Bronchial epithelial cell (primary cell): ENCODE measurements at regions not wholly inside any gene's neighbourhood (a gene's known extent, or its start where the extent isn't known, plus 50 kb on each side); places are given as distances from the start of the nearest gene placed in this dataset.

Experiments
- DNase-seq: peaks from one replicate; pipeline ENCODE4 v3.0.0-alpha.2; 2010; ENCODE audit warnings: low read depth
- FAIRE-seq: peaks from 2 replicates; lab custom pipeline; 2011; peaks lifted over from hg19 to GRCh38; lab: Jason Lieb, UNC
- H3K27me3 ChIP-seq: 2 replicates; pipeline ENCODE4 v1.5.1; 2011; ENCODE audit warnings: low read length; ENCODE audit not compliant: control insufficient read depth, insufficient read depth
- H3K36me3 ChIP-seq: 2 replicates; pipeline ENCODE4 v1.5.1; 2011; ENCODE audit warnings: low read length; ENCODE audit not compliant: control insufficient read depth, insufficient read depth
- H3K4me3 ChIP-seq: 2 replicates; pipeline ENCODE4 v1.5.1; 2011; ENCODE audit warnings: mild to moderate bottlenecking, low read depth, low read length, control low read depth
- TF ChIP-seq, protein P1 (sequence below): IDR thresholded peaks from 2 replicates; pipeline ENCODE4 v1.5.1; 2011; ENCODE audit warnings: mild to moderate bottlenecking, moderate library complexity, low read length, control low read depth, inconsistent platforms; ENCODE audit not compliant: insufficient read depth, severe bottlenecking

GRCh38 chr2:188884517-188884916 is 89.7 kb upstream of the COL3A1 start:
- Histone ChIP-seq H3K4me3 (no peak overlapping the region), H3K36me3 (no peaks in the 10 kb centered on the region), H3K27me3 (no peaks in the 10 kb centered on the region)
- no peak for DNase-seq
- FAIRE-seq, result no peak
- TF ChIP-seq, protein P1, sequence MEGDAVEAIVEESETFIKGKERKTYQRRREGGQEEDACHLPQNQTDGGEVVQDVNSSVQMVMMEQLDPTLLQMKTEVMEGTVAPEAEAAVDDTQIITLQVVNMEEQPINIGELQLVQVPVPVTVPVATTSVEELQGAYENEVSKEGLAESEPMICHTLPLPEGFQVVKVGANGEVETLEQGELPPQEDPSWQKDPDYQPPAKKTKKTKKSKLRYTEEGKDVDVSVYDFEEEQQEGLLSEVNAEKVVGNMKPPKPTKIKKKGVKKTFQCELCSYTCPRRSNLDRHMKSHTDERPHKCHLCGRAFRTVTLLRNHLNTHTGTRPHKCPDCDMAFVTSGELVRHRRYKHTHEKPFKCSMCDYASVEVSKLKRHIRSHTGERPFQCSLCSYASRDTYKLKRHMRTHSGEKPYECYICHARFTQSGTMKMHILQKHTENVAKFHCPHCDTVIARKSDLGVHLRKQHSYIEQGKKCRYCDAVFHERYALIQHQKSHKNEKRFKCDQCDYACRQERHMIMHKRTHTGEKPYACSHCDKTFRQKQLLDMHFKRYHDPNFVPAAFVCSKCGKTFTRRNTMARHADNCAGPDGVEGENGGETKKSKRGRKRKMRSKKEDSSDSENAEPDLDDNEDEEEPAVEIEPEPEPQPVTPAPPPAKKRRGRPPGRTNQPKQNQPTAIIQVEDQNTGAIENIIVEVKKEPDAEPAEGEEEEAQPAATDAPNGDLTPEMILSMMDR, result no peak

DNA sequence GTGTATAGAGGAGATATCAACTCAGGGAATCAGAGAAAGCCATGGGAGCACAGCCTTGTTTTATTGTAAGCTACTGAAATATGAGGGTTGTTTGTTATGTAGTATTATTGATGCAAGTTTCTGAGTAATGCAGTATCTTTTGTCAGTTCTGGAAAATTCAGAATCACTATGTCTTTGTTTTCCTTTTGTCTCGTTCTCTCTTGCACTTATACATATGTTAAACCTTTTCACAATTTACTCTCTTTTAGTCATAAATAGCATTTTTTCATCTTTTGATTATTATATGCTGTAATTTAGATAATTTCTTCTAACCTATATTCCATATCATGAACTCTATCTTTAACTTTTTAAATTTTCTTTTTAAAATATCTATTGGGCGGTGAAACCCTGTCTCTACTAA is 85.0 kb upstream of the COL3A1 start:
- DNase-seq (no peak), FAIRE-seq (no peak)
- Histone ChIP-seq H3K27me3 (no peaks in the 10 kb centered on the region), H3K36me3 (no peaks in the 10 kb centered on the region), H3K4me3 (no peak overlapping the region)
- TF ChIP-seq, protein P1, result no peak

DNA sequence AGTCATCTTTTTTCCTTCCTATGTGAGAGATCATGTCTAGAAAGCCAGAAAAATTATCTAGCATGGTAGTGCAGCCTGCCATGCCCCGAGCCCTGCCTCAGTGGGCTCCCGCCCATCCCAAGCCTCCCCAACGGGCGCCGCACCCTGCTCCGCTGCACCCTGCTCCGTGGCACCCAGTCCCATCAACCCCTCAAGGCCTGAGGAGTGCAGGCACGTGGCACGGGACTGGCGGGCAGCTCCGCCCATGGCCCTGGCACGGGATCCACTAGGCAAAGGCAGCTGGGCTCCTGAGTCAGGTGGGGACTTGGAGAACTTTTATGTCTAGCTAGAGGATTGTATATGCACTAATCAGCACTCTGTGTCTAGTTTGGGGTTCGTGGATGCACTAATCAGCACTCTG is 83.4 kb upstream of the COL3A1 start:
- FAIRE-seq (no peak), DNase-seq (no peak)
- H3K27me3 ChIP-seq, result no peaks in the 10 kb centered on the region
- no peaks in the 10 kb centered on the region for H3K36me3 ChIP-seq
- no peak overlapping the region for H3K4me3 ChIP-seq
- TF ChIP-seq, protein P1, result no peak

DNA sequence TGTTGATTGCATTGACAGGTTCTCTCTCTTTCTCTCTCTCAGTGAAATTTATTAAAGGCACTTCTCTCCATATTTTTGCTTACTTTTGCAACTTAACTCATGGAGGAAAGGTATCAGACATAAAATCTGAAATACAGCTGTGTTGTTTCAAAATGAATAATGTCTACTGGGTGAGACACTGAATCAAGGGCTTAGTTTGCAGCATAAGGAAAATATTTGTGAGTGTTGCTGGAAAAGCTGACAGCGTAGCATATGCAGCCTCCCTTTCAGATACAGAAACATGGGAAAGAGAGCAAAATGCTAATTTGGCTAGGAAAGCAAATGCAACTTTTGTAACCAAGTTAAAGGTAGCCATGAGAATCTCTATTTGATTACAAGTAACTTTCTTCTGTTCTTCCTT is 81.5 kb upstream of the COL3A1 start:
- DNase-seq, result no peak
- Histone ChIP-seq H3K36me3 (no peaks in the 10 kb centered on the region), H3K4me3 (no peak overlapping the region), H3K27me3 (no peaks in the 10 kb centered on the region)
- no peak for FAIRE-seq
- TF ChIP-seq, protein P1, result no peak

GRCh38 chr2:188893972-188894371 is 80.2 kb upstream of the COL3A1 start:
- FAIRE-seq (no peak), DNase-seq (no peak)
- Histone ChIP-seq H3K36me3 (no peaks in the 10 kb centered on the region), H3K4me3 (no peak overlapping the region), H3K27me3 (no peaks in the 10 kb centered on the region)
- TF ChIP-seq, protein P1, result no peak

DNA sequence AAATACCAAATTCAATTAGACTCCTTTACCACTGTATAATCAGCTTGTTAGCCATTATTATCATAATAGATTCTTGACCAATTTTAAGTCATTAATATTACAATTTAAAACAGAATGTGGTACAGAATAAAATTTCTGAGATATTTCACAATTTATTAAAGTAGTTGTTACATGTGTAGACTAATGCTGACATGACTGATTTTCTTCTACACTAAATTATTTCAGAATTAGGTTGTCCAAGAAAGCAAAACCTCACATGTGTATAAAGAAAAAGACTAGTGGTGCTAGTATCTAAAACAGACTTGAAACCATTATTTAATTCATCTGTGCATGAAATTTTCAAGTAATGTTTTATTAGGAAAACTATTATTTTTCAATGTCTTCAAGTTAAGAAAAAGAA is 79.2 kb upstream of the COL3A1 start:
- no peak overlapping the region for H3K4me3 ChIP-seq
- no peaks in the 10 kb centered on the region for H3K36me3 ChIP-seq
- DNase-seq, result no peak
- no peak for FAIRE-seq
- no peaks in the 10 kb centered on the region for H3K27me3 ChIP-seq
- TF ChIP-seq, protein P1, result no peak
